Body of pancreas (tissue), 4 donors: ENCODE measurements at regions not wholly inside any gene's neighbourhood (a gene's known extent, or its start where the extent isn't known, plus 50 kb on each side); places are given as distances from the start of the nearest gene placed in this dataset.

Experiments
- POLR2A ChIP-seq, 3 donors: fragments of 450-650 bp; IDR thresholded peaks; one replicate each; pipeline ENCODE4 v1.6.1; 2016; ENCODE audit warnings: antibody characterized with exemption in 3 of 3, mild to moderate bottlenecking in 2 of 3
- TF ChIP-seq, protein P1 (sequence below), 7 experiments: fragments of 450-650 bp in 4 of 7; fragments of 200-600 bp in 3 of 7; sonication (generic) in 3 of 7; IDR thresholded peaks; one replicate each; pipeline ENCODE4 v1.5.1; 2016 to 2019; ENCODE audit warnings: antibody characterized with exemption in 7 of 7

DNA sequence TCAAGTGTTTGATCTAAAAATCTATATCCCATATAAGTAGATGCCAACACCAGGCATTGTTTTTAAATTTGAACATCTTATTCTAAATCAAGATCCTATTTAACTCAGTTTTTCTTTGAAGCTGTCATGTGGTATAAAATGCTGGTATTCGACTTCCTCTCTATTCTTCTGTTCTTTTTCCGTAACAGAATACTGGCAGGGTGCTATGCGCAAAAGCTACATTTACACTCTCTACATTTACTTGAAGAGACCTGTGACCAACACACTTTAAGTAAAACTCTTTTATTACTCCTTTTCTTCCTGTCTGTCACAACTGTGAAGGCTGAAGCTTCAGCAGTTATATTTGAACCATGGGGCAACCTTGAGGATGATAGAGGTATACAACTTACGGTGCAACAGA, 612.8 kb downstream of the C4orf33 start:
- TF ChIP-seq, protein P1, sequence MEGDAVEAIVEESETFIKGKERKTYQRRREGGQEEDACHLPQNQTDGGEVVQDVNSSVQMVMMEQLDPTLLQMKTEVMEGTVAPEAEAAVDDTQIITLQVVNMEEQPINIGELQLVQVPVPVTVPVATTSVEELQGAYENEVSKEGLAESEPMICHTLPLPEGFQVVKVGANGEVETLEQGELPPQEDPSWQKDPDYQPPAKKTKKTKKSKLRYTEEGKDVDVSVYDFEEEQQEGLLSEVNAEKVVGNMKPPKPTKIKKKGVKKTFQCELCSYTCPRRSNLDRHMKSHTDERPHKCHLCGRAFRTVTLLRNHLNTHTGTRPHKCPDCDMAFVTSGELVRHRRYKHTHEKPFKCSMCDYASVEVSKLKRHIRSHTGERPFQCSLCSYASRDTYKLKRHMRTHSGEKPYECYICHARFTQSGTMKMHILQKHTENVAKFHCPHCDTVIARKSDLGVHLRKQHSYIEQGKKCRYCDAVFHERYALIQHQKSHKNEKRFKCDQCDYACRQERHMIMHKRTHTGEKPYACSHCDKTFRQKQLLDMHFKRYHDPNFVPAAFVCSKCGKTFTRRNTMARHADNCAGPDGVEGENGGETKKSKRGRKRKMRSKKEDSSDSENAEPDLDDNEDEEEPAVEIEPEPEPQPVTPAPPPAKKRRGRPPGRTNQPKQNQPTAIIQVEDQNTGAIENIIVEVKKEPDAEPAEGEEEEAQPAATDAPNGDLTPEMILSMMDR (IDR thresholded peaks at IDR 0.05), result no peak
- TF ChIP-seq POLR2A (IDR thresholded peaks at IDR 0.05), result no peak
